Smooth muscle cell (in vitro differentiated cells): ENCODE measurements at regions not wholly inside any gene's neighbourhood (a gene's known extent, or its start where the extent isn't known, plus 50 kb on each side); places are given as distances from the start of the nearest gene placed in this dataset.

Experiments
- DNase-seq: peaks from one replicate; lab custom pipeline; 2025; ENCODE audit not compliant: unreplicated experiment; lab: John Stamatoyannopoulos, UW
- H2AFZ ChIP-seq: fragments of 200-600 bp; sonication (generic); 2 replicates; pipeline ENCODE4 v1.6.0; 2016; ENCODE audit warnings: antibody characterized with exemption, low read depth, mild to moderate bottlenecking
- H3F3A ChIP-seq: fragments of 200-600 bp; sonication (generic); 2 replicates; pipeline ENCODE4 v1.6.0; 2017; ENCODE audit warnings: antibody characterized with exemption, low read depth
- H3K27ac ChIP-seq: fragments of 200-600 bp; sonication (generic); 2 replicates; pipeline ENCODE4 v1.5.1; 2016; ENCODE audit warnings: low read depth, mild to moderate bottlenecking
- H3K27me3 ChIP-seq: fragments of 200-600 bp; sonication (generic); 2 replicates; pipeline ENCODE4 v1.6.1; 2016; ENCODE audit warnings: low read depth, mild to moderate bottlenecking
- H3K36me3 ChIP-seq: fragments of 200-600 bp; sonication (generic); 2 replicates; pipeline ENCODE4 v1.5.1; 2016; ENCODE audit warnings: low read depth
- H3K4me1 ChIP-seq: fragments of 200-600 bp; sonication (generic); 2 replicates; pipeline ENCODE4 v1.5.1; 2016; ENCODE audit warnings: low read depth
- H3K4me2 ChIP-seq: fragments of 200-600 bp; sonication (generic); 2 replicates; pipeline ENCODE4 v1.6.0; 2016; ENCODE audit warnings: mild to moderate bottlenecking
- H3K4me3 ChIP-seq: fragments of 200-600 bp; sonication (generic); 2 replicates; pipeline ENCODE4 v1.5.1; 2016; ENCODE audit warnings: mild to moderate bottlenecking
- H3K79me2 ChIP-seq: fragments of 200-600 bp; sonication (generic); 2 replicates; pipeline ENCODE4 v1.6.0; 2016; ENCODE audit warnings: low read depth, mild to moderate bottlenecking
- H3K9ac ChIP-seq: fragments of 200-600 bp; sonication (generic); 2 replicates; pipeline ENCODE4 v1.6.0; 2016; ENCODE audit warnings: low read depth
- H3K9me3 ChIP-seq: fragments of 200-600 bp; sonication (generic); replicated peaks from 2 replicates; pipeline ENCODE4 v1.5.1; 2016; ENCODE audit warnings: low read depth
- H4K20me1 ChIP-seq: fragments of 200-600 bp; sonication (generic); 2 replicates; pipeline ENCODE4 v1.6.0; 2016; ENCODE audit warnings: low read depth
- CTCF ChIP-seq: fragments of 200-600 bp; sonication (generic); IDR thresholded peaks from 2 replicates; pipeline ENCODE4 v1.5.1; 2017; ENCODE audit warnings: borderline replicate concordance, mild to moderate bottlenecking, antibody characterized with exemption; ENCODE audit not compliant: insufficient read depth, poor library complexity, severe bottlenecking
- WGBS: methylation state at CpG from one replicate; pipeline ENCODE4 v1.1.7; 2016; ENCODE audit warnings: low lambda C conversion rate; 5-methylcytosine and 5-hydroxymethylcytosine counted together

- no peak for DNase-seq
- Histone ChIP-seq H3F3A (no peaks in the 10 kb centered on the region), H3K79me2 (no peaks in the 10 kb centered on the region), H3K27me3 (no peaks in the 10 kb centered on the region), H3K9me3 (no peaks in the 10 kb centered on the region), H2AFZ (no peak overlapping the region), H3K9ac (no peak overlapping the region), H4K20me1 (no peaks in the 10 kb centered on the region), H3K27ac (no peak overlapping the region), H3K4me2 (no peak overlapping the region), H3K4me1 (no peaks in the 10 kb centered on the region), H3K4me3 (no peak overlapping the region), H3K36me3 (no peaks in the 10 kb centered on the region)
- 24% methylated on average over 1 of the region's 1 CpG for WGBS
- TF ChIP-seq CTCF = no peak
These were observed 156.0 kb upstream of the PTBP2 start for GRCh38 chr1:96565546-96565945.

GRCh38 chr1:96568639-96569038 is 152.9 kb upstream of the PTBP2 start:
- TF ChIP-seq CTCF = no peak
- WGBS = 88% methylated on average over 3 of the region's 3 CpGs
- Histone ChIP-seq H3K36me3 (no peaks in the 10 kb centered on the region), H3K27me3 (no peaks in the 10 kb centered on the region), H3K9ac (no peak overlapping the region), H2AFZ (no peak overlapping the region), H3F3A (no peaks in the 10 kb centered on the region), H3K4me1 (no peaks in the 10 kb centered on the region), H3K79me2 (no peaks in the 10 kb centered on the region), H4K20me1 (no peaks in the 10 kb centered on the region), H3K4me2 (no peak overlapping the region), H3K9me3 (no peaks in the 10 kb centered on the region), H3K4me3 (no peak overlapping the region), H3K27ac (no peak overlapping the region)
- no peak for DNase-seq

- Histone ChIP-seq H3K27ac (no peak overlapping the region), H3K9me3 (no peaks in the 10 kb centered on the region), H3K4me3 (no peak overlapping the region), H3K9ac (no peak overlapping the region), H3K36me3 (no peaks in the 10 kb centered on the region), H3F3A (no peaks in the 10 kb centered on the region), H3K27me3 (no peaks in the 10 kb centered on the region), H2AFZ (no peak overlapping the region), H3K4me1 (no peaks in the 10 kb centered on the region), H3K79me2 (no peaks in the 10 kb centered on the region), H3K4me2 (no peak overlapping the region), H4K20me1 (no peaks in the 10 kb centered on the region)
- no peak for DNase-seq
- TF ChIP-seq CTCF = no peak
- WGBS = 89% methylated on average over 2 of the region's 2 CpGs
These were observed 152.3 kb upstream of the PTBP2 start for GRCh38 chr1:96569288-96569687.

GRCh38 chr1:96579636-96580035 is 141.9 kb upstream of the PTBP2 start:
- Histone ChIP-seq H3K27ac (no peak overlapping the region), H3F3A (no peaks in the 10 kb centered on the region), H3K36me3 (no peaks in the 10 kb centered on the region), H3K4me1 (no peaks in the 10 kb centered on the region), H3K9me3 (no peaks in the 10 kb centered on the region), H2AFZ (no peak overlapping the region), H3K4me2 (no peak overlapping the region), H3K9ac (no peak overlapping the region), H3K4me3 (no peak overlapping the region), H3K27me3 (peaks cover 11% of the 10 kb centered on the region), H4K20me1 (no peaks in the 10 kb centered on the region), H3K79me2 (no peaks in the 10 kb centered on the region)
- no peak for TF ChIP-seq CTCF
- no peak for DNase-seq
